HFF-Myc (cell line): ENCODE measurements at regions not wholly inside any gene's neighbourhood (a gene's known extent, or its start where the extent isn't known, plus 50 kb on each side); places are given as distances from the start of the nearest gene placed in this dataset.
A peak's percentile ranks its signal among the peaks of the same experiment; 100 is the strongest.

Source experiments
- DNase-seq: peaks from one replicate; pipeline ENCODE4 v3.0.0-alpha.2; 2011; ENCODE audit warnings: low read depth; ENCODE audit errors: extremely low read depth
- H3K4me3 ChIP-seq: replicated peaks from 2 replicates; pipeline ENCODE4 v1.5.1; 2011; ENCODE audit warnings: low read depth, mild to moderate bottlenecking, control low read depth, low read length
- TF ChIP-seq, protein P1 (sequence below): IDR thresholded peaks from 2 replicates; pipeline ENCODE4 v1.5.1; 2012; ENCODE audit warnings: mild to moderate bottlenecking, low read depth, low read length, control low read depth; ENCODE audit errors: missing control alignments

DNA sequence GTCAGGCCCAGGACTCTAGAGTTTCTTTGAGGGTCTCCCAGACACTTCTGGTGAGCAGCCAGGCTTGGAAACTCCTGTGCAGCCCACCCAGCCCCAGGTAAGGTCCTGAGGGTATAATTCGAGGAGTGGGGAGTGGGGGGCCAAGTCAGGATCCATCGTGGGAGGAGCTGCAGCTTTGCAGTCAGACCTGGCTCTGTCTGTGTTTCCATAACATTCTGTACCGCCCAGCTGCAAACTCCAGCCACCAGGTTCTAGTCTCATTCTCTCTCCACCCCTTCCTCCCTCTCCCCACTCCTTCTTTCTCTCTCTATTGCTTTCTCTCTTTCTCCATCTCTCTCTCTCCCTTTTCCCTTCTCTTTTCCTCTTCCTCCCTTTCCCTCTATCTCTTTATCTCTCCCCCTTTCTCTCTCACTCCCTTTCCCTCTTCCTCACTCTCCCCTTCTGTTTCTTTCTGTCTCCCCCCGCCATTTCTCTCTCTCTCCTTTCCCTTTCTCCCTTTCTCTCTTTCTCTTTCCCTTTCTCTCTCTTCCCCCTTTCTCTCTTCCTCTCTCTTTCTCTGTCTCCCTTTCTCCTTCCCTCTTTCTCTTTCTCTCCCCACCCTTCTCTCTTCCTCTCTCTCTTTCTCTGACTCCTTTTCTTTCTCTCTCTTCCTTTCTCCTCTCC is 127.2 kb downstream of the MN1 start:
- TF ChIP-seq, protein P1, sequence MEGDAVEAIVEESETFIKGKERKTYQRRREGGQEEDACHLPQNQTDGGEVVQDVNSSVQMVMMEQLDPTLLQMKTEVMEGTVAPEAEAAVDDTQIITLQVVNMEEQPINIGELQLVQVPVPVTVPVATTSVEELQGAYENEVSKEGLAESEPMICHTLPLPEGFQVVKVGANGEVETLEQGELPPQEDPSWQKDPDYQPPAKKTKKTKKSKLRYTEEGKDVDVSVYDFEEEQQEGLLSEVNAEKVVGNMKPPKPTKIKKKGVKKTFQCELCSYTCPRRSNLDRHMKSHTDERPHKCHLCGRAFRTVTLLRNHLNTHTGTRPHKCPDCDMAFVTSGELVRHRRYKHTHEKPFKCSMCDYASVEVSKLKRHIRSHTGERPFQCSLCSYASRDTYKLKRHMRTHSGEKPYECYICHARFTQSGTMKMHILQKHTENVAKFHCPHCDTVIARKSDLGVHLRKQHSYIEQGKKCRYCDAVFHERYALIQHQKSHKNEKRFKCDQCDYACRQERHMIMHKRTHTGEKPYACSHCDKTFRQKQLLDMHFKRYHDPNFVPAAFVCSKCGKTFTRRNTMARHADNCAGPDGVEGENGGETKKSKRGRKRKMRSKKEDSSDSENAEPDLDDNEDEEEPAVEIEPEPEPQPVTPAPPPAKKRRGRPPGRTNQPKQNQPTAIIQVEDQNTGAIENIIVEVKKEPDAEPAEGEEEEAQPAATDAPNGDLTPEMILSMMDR, result no peak
- DNase-seq, result no peak
- H3K4me3 ChIP-seq, result no peak overlapping the region

DNA sequence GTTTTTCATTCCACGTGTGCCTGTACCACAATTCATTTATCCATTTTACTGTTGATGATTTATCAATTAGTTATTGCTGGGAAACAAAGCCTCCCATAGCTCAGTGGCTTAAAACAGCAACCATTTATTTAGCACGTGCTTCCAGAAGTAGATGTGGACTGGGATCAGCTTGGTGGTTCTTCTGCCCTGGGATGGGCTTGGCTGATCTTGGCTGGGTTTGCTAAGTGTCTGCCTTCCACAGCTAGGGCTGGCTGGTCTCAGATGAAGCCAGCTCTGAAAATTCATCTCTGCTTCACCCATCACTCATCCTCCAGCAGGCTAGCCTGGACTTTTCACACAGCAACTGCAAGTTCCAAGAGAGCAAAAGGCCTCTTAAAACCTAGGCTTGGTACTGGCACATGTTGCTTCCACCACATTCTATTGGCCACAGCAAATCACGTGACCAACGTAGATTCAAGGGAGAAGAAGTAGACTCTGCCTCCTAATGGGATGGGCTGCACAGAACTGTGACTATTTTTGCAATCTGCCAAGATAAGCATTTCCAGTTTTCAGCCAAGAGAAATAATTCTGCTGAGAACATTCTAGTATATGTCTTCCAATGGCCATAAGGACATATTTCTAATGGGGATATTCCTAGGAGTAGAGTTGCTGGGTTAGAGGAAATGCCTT is 124.9 kb downstream of the MN1 start:
- DNase-seq, result no peak
- H3K4me3 ChIP-seq, result no peak overlapping the region
- TF ChIP-seq, protein P1, result no peak

- no peak overlapping the region for H3K4me3 ChIP-seq
- TF ChIP-seq, protein P1, result no peak
- DNase-seq, result peak; percentile 30
These were observed 123.6 kb downstream of the MN1 start for GRCh38 chr22:27677905-27678458.

GRCh38 chr22:27679176-27679575 is 122.4 kb downstream of the MN1 start:
- no peak overlapping the region for H3K4me3 ChIP-seq
- DNase-seq, result no peak
- TF ChIP-seq, protein P1, result no peak

GRCh38 chr22:27679693-27680488 is 121.7 kb downstream of the MN1 start:
- DNase-seq, result no peak
- TF ChIP-seq, protein P1, result no peak
- H3K4me3 ChIP-seq, result no peak overlapping the region

GRCh38 chr22:27680636-27681035 is 120.9 kb downstream of the MN1 start:
- no peak overlapping the region for H3K4me3 ChIP-seq
- DNase-seq, result no peak
- TF ChIP-seq, protein P1, result no peak
